ENCODE measurements at regions not wholly inside any gene's neighbourhood (a gene's known extent, or its start where the extent isn't known, plus 50 kb on each side); places are given as distances from the start of the nearest gene placed in this dataset.

DNA sequence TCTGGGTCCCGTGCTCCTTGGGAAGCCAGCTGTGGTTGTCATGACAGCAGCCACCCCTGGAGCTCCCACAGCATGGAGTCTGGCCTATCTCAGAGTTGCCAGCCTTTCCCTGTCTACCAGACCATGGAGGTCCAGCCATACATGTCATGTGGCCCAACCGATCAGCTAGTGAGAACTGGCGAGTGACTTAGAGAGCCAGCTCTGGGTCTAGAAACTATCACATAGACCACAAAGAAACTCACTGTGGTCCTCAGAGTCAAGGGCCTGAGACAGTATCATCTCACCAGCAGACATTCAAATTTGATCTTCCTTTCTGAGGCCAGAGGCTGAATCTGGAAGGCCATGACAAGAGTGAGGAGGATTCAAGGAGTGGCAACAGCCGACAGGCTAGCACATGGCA, 223.3 kb upstream of the GPR26 start:
- no peak overlapping the region for H2BK12ac ChIP-seq (ENCODE audit: low read depth, low read length)
- no peaks in the 10 kb centered on the region for H3K79me2 ChIP-seq (ENCODE audit: control insufficient read depth in 1 of 2, insufficient read depth in 2 of 2, low read length in 2 of 2)
- no peaks in the 10 kb centered on the region for H3K23me2 ChIP-seq (ENCODE audit: low read depth, low read length)
- no peak overlapping the region for H3K18ac ChIP-seq (ENCODE audit: extremely low read depth, low read length)
- H4K5ac ChIP-seq (ENCODE audit: insufficient read length, low read depth, low read length) = no peak overlapping the region
- no peak overlapping the region for H2BK5ac ChIP-seq (ENCODE audit: low read depth, low read length)
- DNase-seq (ENCODE audit: low read depth in 1 of 2, low spot score in 2 of 2) (no peak), FAIRE-seq (no peak)
- no peak overlapping the region for H3K23ac ChIP-seq (ENCODE audit: insufficient read length)
- no peaks in the 10 kb centered on the region for H3K36me3 ChIP-seq (ENCODE audit: control insufficient read depth in 2 of 4, insufficient read depth in 4 of 4, low read length in 3 of 4)
- no peak overlapping the region for H3K56ac ChIP-seq (replicated peaks; ENCODE audit: insufficient read length, low read depth, low read length)
- POLR2A ChIA-PET (ENCODE audit: partially characterized antibody) = no interaction called here
- H3K27me3 ChIP-seq (replicated peaks in 1 of 4; ENCODE audit: control insufficient read depth in 3 of 4, extremely low read depth in 1 of 4, insufficient read depth in 3 of 4, low read length in 3 of 4) = no peaks in the 10 kb centered on the region
- H2BK20ac ChIP-seq (ENCODE audit: low read length) = no peak overlapping the region
- no peaks in the 10 kb centered on the region for H3K9me3 ChIP-seq (ENCODE audit: insufficient read depth in 2 of 2, low read depth in 1 of 2, low read length in 1 of 2)
- no peak overlapping the region for H2BK120ac ChIP-seq (replicated peaks; ENCODE audit: low read depth, low read length)
- H3K4me1 ChIP-seq (replicated peaks in 1 of 4; ENCODE audit: control insufficient read depth in 3 of 4, insufficient read depth in 4 of 4, low read length in 3 of 4) = no peaks in the 10 kb centered on the region
- no peak overlapping the region for H4K91ac ChIP-seq (replicated peaks; ENCODE audit: insufficient read length, low read length)
- H3K9ac ChIP-seq (replicated peaks in 1 of 4; ENCODE audit: extremely low read depth in 1 of 4, low read depth in 3 of 4, low read length in 3 of 4) = no peak overlapping the region
- no peaks in the 10 kb centered on the region for H4K20me1 ChIP-seq (replicated peaks in 1 of 2; ENCODE audit: control insufficient read depth in 1 of 2, insufficient read depth in 2 of 2, low read length in 2 of 2)
- no peaks in the 10 kb centered on the region for H3K79me1 ChIP-seq (ENCODE audit: low read depth, low read length)
- no peak overlapping the region for H2AFZ ChIP-seq (ENCODE audit: low read length)
- H3K4me3 ChIP-seq (ENCODE audit: extremely low read depth in 1 of 4, insufficient read depth in 2 of 4, low read depth in 3 of 4, low read length in 4 of 4) = no peak overlapping the region
- WGBS, 2 experiments (ENCODE audit: extremely low coverage in 1 of 2, insufficient coverage in 1 of 2, insufficient read length in 1 of 2, insufficient replicate concordance in 2 of 2, low coverage in 1 of 2, low lambda C conversion rate in 2 of 2, missing lambda C conversion rate in 1 of 2) = 92% methylated on average over 4 of the region's 4 CpGs; no CpG with 5 or more reads in 1 of the 2 experiments
- no peak overlapping the region for H3K4ac ChIP-seq (replicated peaks; ENCODE audit: insufficient read length, low read depth, low read length)
- no peak overlapping the region for H2BK15ac ChIP-seq (ENCODE audit: low read length)
- no peak overlapping the region for H2AK5ac ChIP-seq (ENCODE audit: low read depth, low read length)
- no peak overlapping the region for H3K27ac ChIP-seq (ENCODE audit: low read depth, low read length)
- H4K8ac ChIP-seq (ENCODE audit: extremely low read depth, insufficient read depth, low read length) = no peak overlapping the region; the same call in 1 of the 2 replicates
- CTCF ChIA-PET (ENCODE audit: partially characterized antibody) = interaction anchor here (0.6 kb wide), 1 partner anchor 84 kb away, joined by 5 read pairs; no protein-coding TSS in a partner anchor
- H3K4me2 ChIP-seq (ENCODE audit: insufficient read depth in 1 of 2, low read depth in 2 of 2, low read length in 2 of 2) = no peak overlapping the region
- no peak for TF ChIP-seq EZH2 (IDR thresholded peaks at IDR 0.05; ENCODE audit: low read depth, low read length, severe bottlenecking)
- no peak for TF ChIP-seq HDAC6 (IDR thresholded peaks at IDR 0.05; ENCODE audit: low read depth, low read length)
- TF ChIP-seq FOSL1 (IDR thresholded peaks at IDR 0.05; ENCODE audit: insufficient read depth, low read depth, low read length) = no peak
- TF ChIP-seq RAD21 (IDR thresholded peaks at IDR 0.05 in 1 of 2, conservative IDR thresholded peaks at IDR 0.05 in 1 of 2; ENCODE audit: low read depth in 2 of 2, low read length in 2 of 2) = no peak
- TF ChIP-seq SP4 (IDR thresholded peaks at IDR 0.05; ENCODE audit: low read length) = no peak
- no peak for TF ChIP-seq NRF1 (IDR thresholded peaks at IDR 0.05; ENCODE audit: low read depth, low read length)
- no peak for TF ChIP-seq BRCA1 (IDR thresholded peaks at IDR 0.05; ENCODE audit: low read depth, low read length)
- no peak for TF ChIP-seq CBX5 (IDR thresholded peaks at IDR 0.05; ENCODE audit: low read depth, low read length)
- no peak for TF ChIP-seq RFX5 (IDR thresholded peaks at IDR 0.05; ENCODE audit: borderline replicate concordance, low read depth, low read length)
- no peak overlapping the region for H3K14ac ChIP-seq (ENCODE audit: insufficient read length)

All from H1 (cell line).